Thyroid gland (tissue), 4 donors: ENCODE measurements at regions not wholly inside any gene's neighbourhood (a gene's known extent, or its start where the extent isn't known, plus 50 kb on each side); places are given as distances from the start of the nearest gene placed in this dataset.

Source experiments
- CTCF ChIP-seq, 6 experiments: fragments of 200-600 bp in 3 of 6; fragments of 450-650 bp in 3 of 6; sonication (generic) in 3 of 6; IDR thresholded peaks; one replicate each; pipeline ENCODE4 v1.5.1; 2016 to 2019; ENCODE audit warnings: antibody characterized with exemption in 6 of 6, mild to moderate bottlenecking in 2 of 6, inconsistent platforms in 1 of 6, moderate library complexity in 1 of 6
- POLR2A ChIP-seq, 2 donors: fragments of 450-650 bp; IDR thresholded peaks; one replicate each; pipeline ENCODE4 v1.6.1; 2017; ENCODE audit warnings: antibody characterized with exemption in 2 of 2, mild to moderate bottlenecking in 2 of 2, moderate library complexity in 1 of 2

- TF ChIP-seq CTCF (IDR thresholded peaks at IDR 0.05) (no peak), POLR2A (IDR thresholded peaks at IDR 0.05) (no peak)
Measured at GRCh38 chr10:107516349-107516748, 351.8 kb upstream of the SORCS1 start.
